Upper lobe of left lung (tissue), 6 donors: ENCODE measurements at regions not wholly inside any gene's neighbourhood (a gene's known extent, or its start where the extent isn't known, plus 50 kb on each side); places are given as distances from the start of the nearest gene placed in this dataset.

ENCODE experiments used
- ATAC-seq, 2 donors: fragments of 200-7000 bp; cut with Tn5 transposase; one replicate each; pipeline ENCODE4 v1.9.1; 2022; ENCODE audit warnings: mild to moderate bottlenecking in 2 of 2, moderate library complexity in 2 of 2; ENCODE audit not compliant: low FRiP score in 2 of 2
- DNase-seq, 2 donors: peaks; one replicate each; pipeline ENCODE4 v3.0.0-alpha.2; 2019 to 2020
- H3K27ac ChIP-seq, 4 donors: fragments of 200-600 bp; sonication (generic); one replicate each; pipeline ENCODE4 v1.5.1; 2016 to 2019
- H3K27me3 ChIP-seq, 4 donors: fragments of 200-600 bp; sonication (generic); one replicate each; pipeline ENCODE4 v1.5.1; 2017 to 2019
- H3K36me3 ChIP-seq, 4 donors: fragments of 200-600 bp; sonication (generic); one replicate each; pipeline ENCODE4 v1.5.1; 2016 to 2019
- H3K4me1 ChIP-seq, 4 donors: fragments of 200-600 bp; sonication (generic); one replicate each; pipeline ENCODE4 v1.5.1; 2018 to 2019
- H3K4me3 ChIP-seq, 4 donors: fragments of 200-600 bp; sonication (generic); one replicate each; pipeline ENCODE4 v1.5.1; 2017 to 2019; ENCODE audit warnings: mild to moderate bottlenecking in 2 of 4, moderate library complexity in 1 of 4
- H3K9me3 ChIP-seq, 4 donors: fragments of 200-600 bp; sonication (generic); one replicate each; pipeline ENCODE4 v1.5.1; 2018 to 2019
- EP300 ChIP-seq, 4 donors: sonication (generic); formaldehyde crosslinking; IDR thresholded peaks; one replicate each; pipeline ENCODE4 v1.5.1; 2017; ENCODE audit warnings: antibody characterized with exemption in 4 of 4, control low read depth in 2 of 4
- POLR2A ChIP-seq, 4 donors: fragments of 450-650 bp; IDR thresholded peaks; one replicate each; pipeline ENCODE4 v1.5.1; 2016 to 2017; ENCODE audit warnings: antibody characterized with exemption in 4 of 4, mild to moderate bottlenecking in 2 of 4
- POLR2AphosphoS5 ChIP-seq, 2 donors: sonication (generic); formaldehyde crosslinking; IDR thresholded peaks; one replicate each; pipeline ENCODE4 v1.5.1; 2017; ENCODE audit warnings: antibody characterized with exemption in 2 of 2
- WGBS, 2 donors: methylation state at CpG; one replicate each; pipeline ENCODE4 v1.1.5; 2017 to 2018; 5-methylcytosine and 5-hydroxymethylcytosine counted together
- TF ChIP-seq, protein P1 (sequence below), 6 experiments: fragments of 450-650 bp in 4 of 6; fragments of 200-600 bp in 2 of 6; sonication (generic) in 2 of 6; IDR thresholded peaks; one replicate each; pipeline ENCODE4 v1.5.1; 2016 to 2019; ENCODE audit warnings: antibody characterized with exemption in 6 of 6
- donor health status: DM: no; HTN: no; CAD: no; lungs with moderate emphysema.
- donor health status: DM: no; HTN: yes; CAD: no; lungs with severe emphysema.

- Histone ChIP-seq H3K27ac (no peak overlapping the region), H3K27me3 (no peaks in the 10 kb centered on the region), H3K36me3 (no peaks in the 10 kb centered on the region), H3K4me1 (no peaks in the 10 kb centered on the region), H3K9me3 (no peaks in the 10 kb centered on the region), H3K4me3 (no peak overlapping the region)
- DNase-seq (no peak), ATAC-seq (no peak)
- no peak for TF ChIP-seq EP300 (IDR thresholded peaks at IDR 0.05)
- TF ChIP-seq POLR2A (IDR thresholded peaks at IDR 0.05), result no peak
- no peak for TF ChIP-seq POLR2AphosphoS5 (IDR thresholded peaks at IDR 0.05)
- TF ChIP-seq, protein P1, sequence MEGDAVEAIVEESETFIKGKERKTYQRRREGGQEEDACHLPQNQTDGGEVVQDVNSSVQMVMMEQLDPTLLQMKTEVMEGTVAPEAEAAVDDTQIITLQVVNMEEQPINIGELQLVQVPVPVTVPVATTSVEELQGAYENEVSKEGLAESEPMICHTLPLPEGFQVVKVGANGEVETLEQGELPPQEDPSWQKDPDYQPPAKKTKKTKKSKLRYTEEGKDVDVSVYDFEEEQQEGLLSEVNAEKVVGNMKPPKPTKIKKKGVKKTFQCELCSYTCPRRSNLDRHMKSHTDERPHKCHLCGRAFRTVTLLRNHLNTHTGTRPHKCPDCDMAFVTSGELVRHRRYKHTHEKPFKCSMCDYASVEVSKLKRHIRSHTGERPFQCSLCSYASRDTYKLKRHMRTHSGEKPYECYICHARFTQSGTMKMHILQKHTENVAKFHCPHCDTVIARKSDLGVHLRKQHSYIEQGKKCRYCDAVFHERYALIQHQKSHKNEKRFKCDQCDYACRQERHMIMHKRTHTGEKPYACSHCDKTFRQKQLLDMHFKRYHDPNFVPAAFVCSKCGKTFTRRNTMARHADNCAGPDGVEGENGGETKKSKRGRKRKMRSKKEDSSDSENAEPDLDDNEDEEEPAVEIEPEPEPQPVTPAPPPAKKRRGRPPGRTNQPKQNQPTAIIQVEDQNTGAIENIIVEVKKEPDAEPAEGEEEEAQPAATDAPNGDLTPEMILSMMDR (IDR thresholded peaks at IDR 0.05), result no peak
- WGBS, 2 donors, result 40 to 50% methylated on average over 7 of the region's 7 CpGs
Measured at GRCh38 chr7:17466216-17466615, 167.8 kb downstream of the AHR start.

DNA sequence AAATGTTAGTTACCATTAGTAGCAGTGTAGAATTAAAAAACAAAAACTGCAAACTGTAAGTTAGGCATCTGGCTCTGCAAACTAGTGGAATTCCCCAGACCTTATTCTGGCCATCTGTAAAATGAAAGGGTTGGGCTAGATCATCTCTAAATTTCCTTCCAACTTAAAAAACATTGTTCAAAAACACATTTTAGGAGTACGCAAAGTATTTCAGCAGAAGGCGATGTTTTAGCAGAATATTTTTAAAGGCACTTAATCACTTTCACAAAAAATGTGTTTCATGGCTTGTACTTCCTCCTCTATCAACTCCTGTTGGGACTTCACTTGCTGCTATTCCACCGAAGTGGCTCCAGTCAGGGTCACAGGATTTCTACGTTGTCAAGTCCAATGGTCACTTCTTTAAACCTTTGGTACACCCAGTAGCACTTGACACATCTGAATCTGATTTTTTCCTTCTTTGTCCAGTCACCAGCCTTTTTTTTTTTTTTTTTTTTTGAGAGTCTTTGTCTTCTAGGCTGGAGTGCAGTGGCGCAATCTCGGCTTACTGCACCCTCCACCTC, 169.0 kb downstream of the AHR start:
- DNase-seq (no peak), ATAC-seq (no peak)
- H3K4me3 ChIP-seq, result no peak overlapping the region
- no peaks in the 10 kb centered on the region for H3K27me3 ChIP-seq
- no peaks in the 10 kb centered on the region for H3K4me1 ChIP-seq
- 86 to 90% methylated on average over 6 of the region's 6 CpGs for WGBS, 2 donors
- H3K36me3 ChIP-seq, result no peaks in the 10 kb centered on the region
- no peak overlapping the region for H3K27ac ChIP-seq
- no peak for TF ChIP-seq POLR2AphosphoS5 (IDR thresholded peaks at IDR 0.05)
- TF ChIP-seq, protein P1 (IDR thresholded peaks at IDR 0.05), result no peak
- no peak for TF ChIP-seq EP300 (IDR thresholded peaks at IDR 0.05)
- TF ChIP-seq POLR2A (IDR thresholded peaks at IDR 0.05), result no peak
- H3K9me3 ChIP-seq, result no peaks in the 10 kb centered on the region

DNA sequence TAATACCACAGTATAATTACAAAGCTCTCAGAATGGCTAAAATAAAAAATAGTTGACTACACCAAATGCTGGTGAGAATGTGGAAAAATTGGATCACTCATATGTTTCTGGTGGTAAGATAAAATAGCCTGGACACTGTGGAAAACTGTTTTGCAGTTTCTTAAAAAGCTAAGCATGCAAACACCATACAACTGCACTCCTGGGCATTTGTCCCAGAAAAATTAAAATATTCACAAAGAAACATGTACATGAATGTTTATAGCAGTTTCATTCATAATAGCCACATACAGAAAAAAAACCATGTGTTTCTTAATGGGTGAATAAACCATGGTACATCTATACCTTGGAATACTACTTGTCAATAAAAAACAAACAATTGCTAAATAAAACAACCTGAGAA, 172.9 kb downstream of the AHR start:
- Histone ChIP-seq H3K4me3 (no peak overlapping the region), H3K27me3 (no peaks in the 10 kb centered on the region), H3K4me1 (no peaks in the 10 kb centered on the region), H3K36me3 (no peaks in the 10 kb centered on the region), H3K27ac (no peak overlapping the region), H3K9me3 (no peaks in the 10 kb centered on the region)
- no peak for TF ChIP-seq POLR2A (IDR thresholded peaks at IDR 0.05)
- TF ChIP-seq, protein P1 (IDR thresholded peaks at IDR 0.05), result no peak
- TF ChIP-seq POLR2AphosphoS5 (IDR thresholded peaks at IDR 0.05), result no peak
- no peak for TF ChIP-seq EP300 (IDR thresholded peaks at IDR 0.05)
- ATAC-seq (no peak), DNase-seq (no peak)

- 86 to 87% methylated on average over 3 of the region's 3 CpGs for WGBS, 2 donors
- no peak for ATAC-seq
Measured at GRCh38 chr7:17472518-17472917, 174.1 kb downstream of the AHR start.

GRCh38 chr7:17472939-17473338, 174.5 kb downstream of the AHR start:
- Histone ChIP-seq H3K27ac (no peak overlapping the region), H3K4me1 (no peaks in the 10 kb centered on the region), H3K9me3 (no peaks in the 10 kb centered on the region), H3K27me3 (no peaks in the 10 kb centered on the region), H3K36me3 (no peaks in the 10 kb centered on the region), H3K4me3 (no peak overlapping the region)
- ATAC-seq (no peak), DNase-seq (no peak)
- WGBS, 2 donors, result 87 to 94% methylated on average over 2 of the region's 2 CpGs
- TF ChIP-seq EP300 (IDR thresholded peaks at IDR 0.05) (no peak), POLR2AphosphoS5 (IDR thresholded peaks at IDR 0.05) (no peak), POLR2A (IDR thresholded peaks at IDR 0.05) (no peak)
- TF ChIP-seq, protein P1 (IDR thresholded peaks at IDR 0.05), result no peak

More at GRCh38 chr7:17472518-17472917, 174.1 kb downstream of the AHR start:
- H3K4me3 ChIP-seq, result no peak overlapping the region
- no peaks in the 10 kb centered on the region for H3K27me3 ChIP-seq
- DNase-seq, result no peak
- no peaks in the 10 kb centered on the region for H3K9me3 ChIP-seq
- H3K27ac ChIP-seq, result no peak overlapping the region
- no peaks in the 10 kb centered on the region for H3K4me1 ChIP-seq
- TF ChIP-seq POLR2AphosphoS5 (IDR thresholded peaks at IDR 0.05) (no peak), POLR2A (IDR thresholded peaks at IDR 0.05) (no peak), EP300 (IDR thresholded peaks at IDR 0.05) (no peak)
- TF ChIP-seq, protein P1 (IDR thresholded peaks at IDR 0.05), result no peak
- no peaks in the 10 kb centered on the region for H3K36me3 ChIP-seq
